ENCODE measurements at regions not wholly inside any gene's neighbourhood (a gene's known extent, or its start where the extent isn't known, plus 50 kb on each side); places are given as distances from the start of the nearest gene placed in this dataset.

GRCh38 chr3:174651951-174652350, 207.2 kb upstream of the NAALADL2 start:
- TF ChIP-seq TCF7L2 (IDR thresholded peaks at IDR 0.05; ENCODE audit: borderline replicate concordance, low read depth, low read length), result no peak
- no peak for TF ChIP-seq OVOL3 (tag by site-specific recombination; IDR thresholded peaks at IDR 0.05)
- no peak for TF ChIP-seq PRDM1 (tag by site-specific recombination; IDR thresholded peaks at IDR 0.05)
- TF ChIP-seq ZNF146 (tag by site-specific recombination; IDR thresholded peaks at IDR 0.05), result no peak
- no peak for TF ChIP-seq MEIS1 (CRISPR knock-in tag; IDR thresholded peaks at IDR 0.05; ENCODE audit: borderline replicate concordance)
- no peak for TF ChIP-seq ZNF692 (tag by site-specific recombination; IDR thresholded peaks at IDR 0.05)
- no peak for TF ChIP-seq PRDM6 (tag by site-specific recombination; IDR thresholded peaks at IDR 0.05)
- TF ChIP-seq ZEB2 (tag by site-specific recombination; IDR thresholded peaks at IDR 0.05), result no peak
- no peak for TF ChIP-seq ZNF488 (tag by site-specific recombination; IDR thresholded peaks at IDR 0.05)
- TF ChIP-seq ZNF423 (tag by site-specific recombination; IDR thresholded peaks at IDR 0.05), result no peak
- TF ChIP-seq ZNF175 (tag by site-specific recombination; IDR thresholded peaks at IDR 0.05), result no peak
- no peaks in the 10 kb centered on the region for H3K4me1 ChIP-seq (ENCODE audit: control insufficient read depth, insufficient read depth, low read length)
- H3K9me3 ChIP-seq (ENCODE audit: control insufficient read depth, insufficient read depth, low read depth, low read length), result no peaks in the 10 kb centered on the region
- H3K27ac ChIP-seq (ENCODE audit: extremely low read depth, low read depth, low read length), result no peak overlapping the region
- ChIA-PET POLR2A (no interaction called here), CTCF (no interaction called here)
- H3K36me3 ChIP-seq (ENCODE audit: control insufficient read depth in 2 of 2, insufficient read depth in 1 of 2, low read length in 2 of 2), result no peaks in the 10 kb centered on the region
- no peak overlapping the region for H3K4me3 ChIP-seq (ENCODE audit: low read depth, low read length)

GRCh38 chr3:174659511-174659910, 199.6 kb upstream of the NAALADL2 start:
- H3K27ac ChIP-seq (ENCODE audit: extremely low read depth, low read depth, low read length), result no peak overlapping the region
- ChIA-PET CTCF (interaction anchor here (0.7 kb wide), 1 partner anchor 33 kb away, joined by 3 read pairs; no protein-coding TSS in a partner anchor), POLR2A (no interaction called here)
- TF ChIP-seq ZSCAN30 (tag by site-specific recombination; IDR thresholded peaks at IDR 0.05) (no peak), KLF9 (tag by site-specific recombination; IDR thresholded peaks at IDR 0.05; ENCODE audit: low read depth) (no peak), SCRT1 (tag by site-specific recombination; IDR thresholded peaks at IDR 0.05; ENCODE audit: borderline replicate concordance) (no peak), ZNF148 (tag by site-specific recombination; IDR thresholded peaks at IDR 0.05; ENCODE audit: borderline replicate concordance) (no peak), ZNF623 (tag by site-specific recombination; IDR thresholded peaks at IDR 0.05) (no peak), KLF16 (tag by site-specific recombination; IDR thresholded peaks at IDR 0.05) (no peak), TRIM28 (IDR thresholded peaks at IDR 0.05; ENCODE audit: borderline replicate concordance, low read length) (no peak), ZNF426 (tag by site-specific recombination; IDR thresholded peaks at IDR 0.05) (no peak), ZNF549 (tag by site-specific recombination; IDR thresholded peaks at IDR 0.05) (no peak), INSM2 (tag by site-specific recombination; IDR thresholded peaks at IDR 0.05) (no peak), ZNF416 (tag by site-specific recombination; IDR thresholded peaks at IDR 0.05) (no peak), AEBP2 (tag by site-specific recombination; IDR thresholded peaks at IDR 0.05; ENCODE audit: borderline replicate concordance) (no peak), ZNF2 (tag by site-specific recombination; IDR thresholded peaks at IDR 0.05) (no peak)
- no peak overlapping the region for H3K4me3 ChIP-seq (ENCODE audit: low read depth, low read length)
- H3K4me1 ChIP-seq (ENCODE audit: control insufficient read depth, insufficient read depth, low read length), result no peaks in the 10 kb centered on the region
- no peaks in the 10 kb centered on the region for H3K36me3 ChIP-seq (ENCODE audit: control insufficient read depth in 2 of 2, insufficient read depth in 1 of 2, low read length in 2 of 2)
- no peaks in the 10 kb centered on the region for H3K9me3 ChIP-seq (ENCODE audit: control insufficient read depth, insufficient read depth, low read depth, low read length)

All from HEK293 (cell line).